ENCODE measurements at regions not wholly inside any gene's neighbourhood (a gene's known extent, or its start where the extent isn't known, plus 50 kb on each side); places are given as distances from the start of the nearest gene placed in this dataset.
"Not testable (repeated sequence)": the region's sequence is repeated elsewhere in the genome, so short reads cannot be mapped to it uniquely, and the experiment has no call there.

- H3K27me3 ChIP-seq (ENCODE audit: control insufficient read depth, insufficient read depth, low read length): no peaks in the 10 kb centered on the region
- no peaks in the 10 kb centered on the region for H3K4me1 ChIP-seq (ENCODE audit: control insufficient read depth, insufficient read depth, low read length)
- no peak overlapping the region for H3K4me3 ChIP-seq (ENCODE audit: low read length)
- WGBS (ENCODE audit: insufficient coverage, insufficient read length): no CpG with 5 or more reads among the region's 4 CpGs
- no peak for DNase-seq (ENCODE audit: low read depth, low spot score)
- no peaks in the 10 kb centered on the region for H3K9me3 ChIP-seq (ENCODE audit: control insufficient read depth, insufficient read depth, low read length)
- H3K36me3 ChIP-seq (ENCODE audit: control insufficient read depth, insufficient read depth, low read length): no peaks in the 10 kb centered on the region
- no peak overlapping the region for H3K27ac ChIP-seq (ENCODE audit: low read length)
These were observed 102.0 kb upstream of the DAZL start for GRCh38 chr3:16707260-16707659.

GRCh38 chr3:16708285-16708684 is 103.1 kb upstream of the DAZL start:
- H3K36me3 ChIP-seq (ENCODE audit: control insufficient read depth, insufficient read depth, low read length): no peaks in the 10 kb centered on the region
- H3K4me1 ChIP-seq (ENCODE audit: control insufficient read depth, insufficient read depth, low read length): no peaks in the 10 kb centered on the region
- no peaks in the 10 kb centered on the region for H3K9me3 ChIP-seq (ENCODE audit: control insufficient read depth, insufficient read depth, low read length)
- no peak overlapping the region for H3K27ac ChIP-seq (ENCODE audit: low read length)
- H3K27me3 ChIP-seq (ENCODE audit: control insufficient read depth, insufficient read depth, low read length): no peaks in the 10 kb centered on the region
- DNase-seq (ENCODE audit: low read depth, low spot score): no peak
- no peak overlapping the region for H3K4me3 ChIP-seq (ENCODE audit: low read length)

- no CpG with 5 or more reads among the region's 1 CpG for WGBS (ENCODE audit: insufficient coverage, insufficient read length)
- H3K9me3 ChIP-seq (ENCODE audit: control insufficient read depth, insufficient read depth, low read length); H3K27ac ChIP-seq (ENCODE audit: low read length); H3K36me3 ChIP-seq (ENCODE audit: control insufficient read depth, insufficient read depth, low read length); H3K27me3 ChIP-seq (ENCODE audit: control insufficient read depth, insufficient read depth, low read length); DNase-seq (ENCODE audit: low read depth, low spot score); H3K4me1 ChIP-seq (ENCODE audit: control insufficient read depth, insufficient read depth, low read length); H3K4me3 ChIP-seq (ENCODE audit: low read length): not testable (repeated sequence)
These were observed 106.5 kb upstream of the DAZL start for GRCh38 chr3:16711691-16712090.

GRCh38 chr3:16715281-16715680 is 110.1 kb upstream of the DAZL start:
- no peaks in the 10 kb centered on the region for H3K9me3 ChIP-seq (ENCODE audit: control insufficient read depth, insufficient read depth, low read length)
- H3K36me3 ChIP-seq (ENCODE audit: control insufficient read depth, insufficient read depth, low read length): no peaks in the 10 kb centered on the region
- WGBS (ENCODE audit: insufficient coverage, insufficient read length): no CpG with 5 or more reads among the region's 4 CpGs
- DNase-seq (ENCODE audit: low read depth, low spot score): no peak
- no peaks in the 10 kb centered on the region for H3K27me3 ChIP-seq (ENCODE audit: control insufficient read depth, insufficient read depth, low read length)
- H3K4me1 ChIP-seq (ENCODE audit: control insufficient read depth, insufficient read depth, low read length): no peaks in the 10 kb centered on the region
- H3K27ac ChIP-seq (ENCODE audit: low read length): no peak overlapping the region
- no peak overlapping the region for H3K4me3 ChIP-seq (ENCODE audit: low read length)

- no peaks in the 10 kb centered on the region for H3K36me3 ChIP-seq (ENCODE audit: control insufficient read depth, insufficient read depth, low read length)
- H3K27ac ChIP-seq (ENCODE audit: low read length): no peak overlapping the region
- no peaks in the 10 kb centered on the region for H3K9me3 ChIP-seq (ENCODE audit: control insufficient read depth, insufficient read depth, low read length)
- no peak overlapping the region for H3K4me3 ChIP-seq (ENCODE audit: low read length)
- no CpG with 5 or more reads among the region's 3 CpGs for WGBS (ENCODE audit: insufficient coverage, insufficient read length)
- DNase-seq (ENCODE audit: low read depth, low spot score): no peak
- H3K4me1 ChIP-seq (ENCODE audit: control insufficient read depth, insufficient read depth, low read length): no peaks in the 10 kb centered on the region
- H3K27me3 ChIP-seq (ENCODE audit: control insufficient read depth, insufficient read depth, low read length): no peaks in the 10 kb centered on the region
These were observed 114.2 kb upstream of the DAZL start for GRCh38 chr3:16719426-16719825.

GRCh38 chr3:16720367-16720940 is 115.2 kb upstream of the DAZL start:
- Histone ChIP-seq H3K27ac (ENCODE audit: low read length) (no peak overlapping the region), H3K4me1 (ENCODE audit: control insufficient read depth, insufficient read depth, low read length) (no peaks in the 10 kb centered on the region), H3K4me3 (ENCODE audit: low read length) (no peak overlapping the region), H3K27me3 (ENCODE audit: control insufficient read depth, insufficient read depth, low read length) (no peaks in the 10 kb centered on the region), H3K9me3 (ENCODE audit: control insufficient read depth, insufficient read depth, low read length) (no peaks in the 10 kb centered on the region), H3K36me3 (ENCODE audit: control insufficient read depth, insufficient read depth, low read length) (no peaks in the 10 kb centered on the region)
- no CpG with 5 or more reads among the region's 3 CpGs for WGBS (ENCODE audit: insufficient coverage, insufficient read length)
- no peak for DNase-seq (ENCODE audit: low read depth, low spot score)

- no peak overlapping the region for H3K4me3 ChIP-seq (ENCODE audit: low read length)
These were observed 116.3 kb upstream of the DAZL start for GRCh38 chr3:16721494-16721893.

GRCh38 chr3:16723978-16724377 is 118.8 kb upstream of the DAZL start:
- no peaks in the 10 kb centered on the region for H3K4me1 ChIP-seq (ENCODE audit: control insufficient read depth, insufficient read depth, low read length)
- no peak overlapping the region for H3K27ac ChIP-seq (ENCODE audit: low read length)
- H3K36me3 ChIP-seq (ENCODE audit: control insufficient read depth, insufficient read depth, low read length): no peaks in the 10 kb centered on the region
- H3K9me3 ChIP-seq (ENCODE audit: control insufficient read depth, insufficient read depth, low read length): no peaks in the 10 kb centered on the region; the same call in 1 of the 2 replicates
- no peaks in the 10 kb centered on the region for H3K27me3 ChIP-seq (ENCODE audit: control insufficient read depth, insufficient read depth, low read length)
- H3K4me3 ChIP-seq (ENCODE audit: low read length): no peak overlapping the region
- WGBS (ENCODE audit: insufficient coverage, insufficient read length): no CpG with 5 or more reads among the region's 1 CpG
- DNase-seq (ENCODE audit: low read depth, low spot score): peak; percentile 27

More at GRCh38 chr3:16721494-16721893, 116.3 kb upstream of the DAZL start:
- no peak for DNase-seq (ENCODE audit: low read depth, low spot score)
- H3K36me3 ChIP-seq (ENCODE audit: control insufficient read depth, insufficient read depth, low read length): no peaks in the 10 kb centered on the region
- H3K4me1 ChIP-seq (ENCODE audit: control insufficient read depth, insufficient read depth, low read length): no peaks in the 10 kb centered on the region
- no CpG with 5 or more reads among the region's 3 CpGs for WGBS (ENCODE audit: insufficient coverage, insufficient read length)
- H3K27ac ChIP-seq (ENCODE audit: low read length): no peak overlapping the region
- no peaks in the 10 kb centered on the region for H3K27me3 ChIP-seq (ENCODE audit: control insufficient read depth, insufficient read depth, low read length)
- H3K9me3 ChIP-seq (ENCODE audit: control insufficient read depth, insufficient read depth, low read length): no peaks in the 10 kb centered on the region; the same call in 1 of the 2 replicates

- no CpG with 5 or more reads among the region's 3 CpGs for WGBS (ENCODE audit: insufficient coverage, insufficient read length)
- no peak for DNase-seq (ENCODE audit: low read depth, low spot score)
These were observed 119.3 kb upstream of the DAZL start for GRCh38 chr3:16724487-16724886.

GRCh38 chr3:16725972-16726371 is 120.7 kb upstream of the DAZL start:
- no peak for DNase-seq (ENCODE audit: low read depth, low spot score)
- H3K4me3 ChIP-seq (ENCODE audit: low read length): no peak overlapping the region
- no peaks in the 10 kb centered on the region; the same call in 1 of the 2 replicates for H3K9me3 ChIP-seq (ENCODE audit: control insufficient read depth, insufficient read depth, low read length)
- no peaks in the 10 kb centered on the region for H3K36me3 ChIP-seq (ENCODE audit: control insufficient read depth, insufficient read depth, low read length)
- WGBS (ENCODE audit: insufficient coverage, insufficient read length): no CpG with 5 or more reads among the region's 1 CpG
- no peaks in the 10 kb centered on the region for H3K4me1 ChIP-seq (ENCODE audit: control insufficient read depth, insufficient read depth, low read length)
- H3K27ac ChIP-seq (ENCODE audit: low read length): no peak overlapping the region
- no peaks in the 10 kb centered on the region for H3K27me3 ChIP-seq (ENCODE audit: control insufficient read depth, insufficient read depth, low read length)

More at GRCh38 chr3:16724487-16724886, 119.3 kb upstream of the DAZL start:
- no peaks in the 10 kb centered on the region; the same call in 1 of the 2 replicates for H3K9me3 ChIP-seq (ENCODE audit: control insufficient read depth, insufficient read depth, low read length)
- H3K27me3 ChIP-seq (ENCODE audit: control insufficient read depth, insufficient read depth, low read length): no peaks in the 10 kb centered on the region
- H3K27ac ChIP-seq (ENCODE audit: low read length): no peak overlapping the region
- no peaks in the 10 kb centered on the region for H3K4me1 ChIP-seq (ENCODE audit: control insufficient read depth, insufficient read depth, low read length)
- no peaks in the 10 kb centered on the region for H3K36me3 ChIP-seq (ENCODE audit: control insufficient read depth, insufficient read depth, low read length)
- no peak overlapping the region for H3K4me3 ChIP-seq (ENCODE audit: low read length)
